Astrocyte (in vitro differentiated cells and primary cell): ENCODE measurements at regions not wholly inside any gene's neighbourhood (a gene's known extent, or its start where the extent isn't known, plus 50 kb on each side); places are given as distances from the start of the nearest gene placed in this dataset.

Source experiments
- CTCF ChIP-seq: IDR thresholded peaks from 2 replicates; pipeline ENCODE4 v1.5.1; 2011; ENCODE audit warnings: low read depth, mild to moderate bottlenecking, inconsistent platforms, low read length, moderate library complexity; ENCODE audit not compliant: insufficient read depth
- EZH2 ChIP-seq: IDR thresholded peaks from 2 replicates; pipeline ENCODE4 v1.6.1; 2012; ENCODE audit warnings: mild to moderate bottlenecking, low read length, inconsistent platforms; ENCODE audit not compliant: insufficient read depth

- TF ChIP-seq CTCF (no peak), EZH2 (no peak)
Observed at GRCh38 chr9:99576876-99577275, 244.8 kb upstream of the NR4A3 start.
